ENCODE measurements at regions not wholly inside any gene's neighbourhood (a gene's known extent, or its start where the extent isn't known, plus 50 kb on each side); places are given as distances from the start of the nearest gene placed in this dataset.
"Not testable (repeated sequence)": the region's sequence is repeated elsewhere in the genome, so short reads cannot be mapped to it uniquely, and the experiment has no call there.

DNA sequence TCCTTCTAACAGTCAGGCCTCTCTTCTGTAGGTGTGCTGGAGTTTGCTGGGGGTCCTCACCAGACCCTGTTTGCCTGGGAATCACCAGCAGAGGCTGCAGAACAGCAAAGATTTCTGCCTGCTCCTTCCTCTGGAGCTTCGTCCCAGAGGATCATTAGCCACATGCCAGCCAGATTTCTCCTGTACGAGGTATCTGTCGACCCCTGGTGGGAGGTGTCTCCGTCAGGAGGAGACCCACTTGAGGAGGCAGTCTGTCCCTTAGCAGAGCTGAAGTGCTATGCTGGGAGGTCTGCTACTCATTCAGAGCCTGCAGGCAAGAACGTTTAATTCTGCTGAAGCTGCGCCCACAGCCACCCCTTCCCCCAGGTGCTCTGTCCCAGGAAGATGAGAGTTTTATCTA, 611.1 kb upstream of the COBL start:
- no peak for DNase-seq (ENCODE audit: low spot score)

DNA sequence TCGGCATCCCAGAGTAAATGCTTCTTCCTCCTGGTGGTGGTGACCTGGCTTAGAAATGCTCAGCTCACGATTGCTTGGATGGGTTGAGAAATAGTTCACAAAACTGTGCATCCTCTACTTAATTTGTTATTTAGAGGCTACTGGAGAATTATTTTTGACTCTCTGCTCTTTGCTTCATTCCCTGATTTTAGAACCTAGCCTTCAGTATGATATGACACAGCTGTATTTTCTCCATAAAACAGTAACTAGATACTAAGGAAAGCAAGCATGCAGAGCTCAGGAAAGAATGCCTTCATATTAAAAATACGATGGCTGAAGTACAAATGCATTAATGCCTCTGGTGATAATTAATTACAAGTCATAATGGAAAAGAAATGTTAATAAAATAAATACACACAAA, 602.0 kb upstream of the COBL start:
- DNase-seq (ENCODE audit: low spot score) = no peak

DNA sequence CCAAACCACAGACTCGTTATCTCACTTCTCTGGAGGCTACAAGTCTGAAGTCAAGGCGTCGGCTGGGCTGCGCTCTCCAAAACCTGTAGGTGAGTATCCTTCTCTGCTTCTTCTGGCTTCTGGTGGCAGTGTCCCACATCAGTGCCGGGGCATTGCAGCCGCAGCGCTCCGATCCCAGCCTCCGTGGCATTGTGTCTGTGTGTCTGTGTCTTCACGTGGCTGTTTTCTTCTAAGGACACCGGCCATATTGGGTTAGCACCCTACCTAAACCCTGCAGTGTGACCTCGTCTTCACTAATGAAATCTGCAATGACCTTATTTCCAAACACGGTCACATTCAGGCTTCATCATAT, 584.9 kb upstream of the COBL start:
- no peak for DNase-seq (ENCODE audit: low spot score)

DNA sequence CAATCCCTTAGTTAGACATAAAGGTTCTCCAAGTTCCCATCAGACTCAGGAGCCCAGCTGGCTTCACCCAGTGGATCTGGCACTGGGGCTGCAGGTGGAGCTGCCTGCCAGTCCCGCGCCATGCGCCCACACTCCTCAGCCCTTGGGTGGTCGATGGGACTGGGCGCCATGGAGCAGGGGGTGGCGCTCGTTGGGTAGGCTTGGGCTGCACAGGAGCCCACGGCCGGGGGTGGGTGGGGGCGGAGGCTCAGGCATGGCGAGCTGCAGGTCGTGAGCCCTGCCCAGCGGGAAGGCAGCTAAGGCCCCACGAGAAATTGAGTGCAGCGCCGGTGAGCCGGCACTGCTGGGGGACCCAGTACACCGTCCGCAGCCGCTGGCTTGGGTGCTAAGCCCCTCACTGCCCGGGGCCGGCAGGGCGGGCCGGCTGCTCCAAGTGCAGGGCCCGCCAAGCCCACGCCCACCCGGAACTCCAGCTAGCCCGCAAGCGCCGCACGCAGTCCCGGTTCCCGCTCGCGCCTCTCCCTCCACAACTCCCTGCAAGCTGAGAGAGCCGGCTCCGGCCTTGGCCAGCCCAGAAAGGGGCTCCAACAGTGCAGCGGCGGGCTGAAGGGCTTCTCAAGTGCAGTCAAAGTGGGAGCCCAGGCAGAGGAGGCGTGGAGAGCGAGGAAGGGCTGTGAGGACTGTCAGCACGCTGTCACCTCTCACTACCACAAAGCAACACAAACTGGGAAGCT, 584.3 kb upstream of the COBL start:
- DNase-seq (ENCODE audit: low spot score) = not testable (repeated sequence)

DNA sequence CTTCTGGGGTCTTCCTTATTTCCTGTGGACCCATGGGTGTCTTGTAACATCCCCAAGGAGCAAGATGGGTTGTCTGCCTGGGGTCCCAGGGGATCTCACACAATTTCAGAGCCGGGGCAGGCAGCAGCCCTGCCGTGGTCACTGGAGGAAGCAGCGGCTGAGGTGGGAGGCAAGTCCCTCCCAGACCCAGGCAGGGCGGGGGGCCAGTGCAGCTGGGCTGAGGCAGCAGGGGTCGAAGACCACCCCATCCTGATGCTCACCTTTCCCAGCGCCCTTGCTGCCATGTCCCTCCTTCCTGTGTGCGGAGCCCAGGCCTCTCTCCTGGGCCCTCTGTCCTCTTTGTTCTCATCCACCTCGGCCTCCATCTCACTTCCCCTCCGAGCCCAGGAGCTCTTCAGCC, 583.0 kb upstream of the COBL start:
- DNase-seq (ENCODE audit: low spot score) = no peak

DNA sequence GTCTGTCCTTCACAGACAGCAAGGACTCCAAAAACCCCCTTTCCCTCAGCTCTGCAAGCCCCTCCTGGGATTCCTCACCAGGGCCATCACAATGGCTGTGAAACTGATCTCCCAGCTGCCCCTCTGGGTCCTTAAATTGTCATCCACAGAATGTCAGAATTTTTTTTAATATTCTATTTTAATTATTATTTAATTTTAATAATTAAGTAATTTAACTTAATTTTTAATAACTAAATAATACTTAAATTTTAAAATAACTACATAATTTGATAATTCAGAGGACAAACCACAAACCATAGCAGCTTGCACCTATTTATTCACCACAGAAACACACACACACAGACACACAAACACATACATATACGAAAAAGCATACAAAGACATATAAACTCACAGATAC, 565.8 kb upstream of the COBL start:
- DNase-seq (ENCODE audit: low spot score) = no peak

DNA sequence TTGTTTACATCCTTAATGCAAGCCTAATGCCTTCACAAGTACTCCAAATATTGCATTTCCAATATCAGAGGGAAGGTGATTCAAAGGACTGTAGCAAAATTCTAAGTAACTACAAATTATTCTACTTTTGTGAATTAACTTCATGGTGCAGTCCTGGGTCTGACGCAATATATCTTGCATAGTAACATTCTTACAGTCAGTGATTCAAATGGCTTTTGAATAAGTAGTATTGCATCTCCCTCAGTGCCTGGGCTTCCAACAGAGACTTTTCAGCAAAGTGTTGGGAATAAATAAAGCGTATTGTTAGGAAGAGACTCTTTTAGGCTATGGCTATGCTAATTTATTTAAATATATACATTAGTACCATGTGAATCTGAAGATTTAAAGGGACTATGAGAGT, 564.7 kb upstream of the COBL start:
- no peak for DNase-seq (ENCODE audit: low spot score)

DNA sequence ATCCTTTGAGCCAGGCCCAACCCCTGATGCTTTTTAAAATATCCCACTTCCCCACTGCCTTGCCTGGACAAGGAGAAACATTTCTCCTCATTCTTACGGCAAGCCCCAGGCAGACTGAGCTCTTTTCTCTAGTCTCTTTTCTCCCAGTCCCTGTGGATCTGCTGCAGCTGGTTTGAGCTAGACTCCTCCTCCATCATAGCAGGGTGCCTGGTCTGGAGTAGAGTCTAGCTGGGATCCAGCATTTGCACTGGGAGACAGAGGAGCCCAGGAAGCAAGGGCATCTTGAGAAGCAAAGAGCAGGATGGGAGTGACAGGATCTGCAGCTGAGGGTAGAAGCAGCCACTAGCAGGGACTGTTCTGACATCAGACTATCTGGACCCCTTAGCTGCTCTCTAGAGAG, 562.3 kb upstream of the COBL start:
- no peak for DNase-seq (ENCODE audit: low spot score)

DNA sequence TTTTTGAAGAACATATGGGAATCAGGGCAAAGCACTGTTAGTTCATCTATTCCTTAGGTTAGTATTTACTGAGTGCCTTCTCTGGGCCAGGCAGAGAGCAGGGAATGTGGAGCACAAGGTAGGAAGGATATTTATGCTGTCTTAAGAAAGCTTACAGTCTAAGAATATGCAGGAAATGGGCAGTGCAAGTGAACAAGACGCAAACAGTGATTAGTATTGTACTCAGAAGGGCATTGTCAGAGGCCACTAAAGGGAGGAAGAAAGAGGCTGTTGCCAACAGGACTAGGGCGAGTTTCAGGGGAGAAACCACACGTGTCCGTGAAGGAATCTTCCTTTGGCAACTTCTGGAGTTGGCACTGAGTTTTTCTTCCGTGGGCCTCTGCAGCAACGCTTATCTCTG, 552.8 kb upstream of the COBL start:
- no peak for DNase-seq (ENCODE audit: low spot score)

DNA sequence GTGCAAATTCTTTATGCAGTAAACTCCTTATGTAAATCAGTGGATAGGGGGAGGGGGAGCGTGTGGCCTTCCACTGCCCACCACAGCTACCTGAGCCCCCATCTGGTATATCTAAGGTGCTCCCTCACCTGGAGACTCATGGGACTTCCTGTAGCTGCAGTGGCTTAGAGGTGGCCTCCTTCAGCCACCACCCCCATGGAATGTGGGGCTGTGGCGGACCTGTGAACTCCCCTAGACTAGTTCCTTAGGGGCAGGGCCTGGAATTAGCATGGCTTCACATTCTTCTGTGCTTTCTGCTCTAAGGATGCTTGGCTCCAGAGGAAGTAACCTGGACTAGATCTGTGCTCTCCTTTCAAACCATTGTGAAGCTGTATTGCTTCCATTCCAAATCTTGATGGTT, 550.5 kb upstream of the COBL start:
- no peak for DNase-seq (ENCODE audit: low spot score)

DNA sequence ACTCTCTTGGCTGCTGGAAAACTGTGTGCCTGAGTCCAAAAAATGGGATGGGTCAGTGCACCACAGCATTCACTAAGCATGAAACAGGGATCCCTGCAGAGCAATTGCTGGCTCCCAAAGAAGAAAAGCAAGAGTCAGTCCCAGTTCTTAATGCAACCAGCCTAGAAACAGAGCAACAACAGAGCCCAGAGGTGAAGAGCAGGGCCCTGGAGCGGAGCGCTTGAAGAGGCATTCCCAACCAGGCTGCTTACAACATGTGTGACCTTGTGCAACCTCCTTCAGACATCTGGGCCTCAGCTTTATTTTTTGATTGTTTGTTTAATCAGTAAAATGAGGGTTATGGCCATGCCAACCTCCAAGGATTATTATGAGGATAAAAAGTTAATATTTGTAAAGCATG, 543.7 kb upstream of the COBL start:
- no peak for DNase-seq (ENCODE audit: low spot score)

DNA sequence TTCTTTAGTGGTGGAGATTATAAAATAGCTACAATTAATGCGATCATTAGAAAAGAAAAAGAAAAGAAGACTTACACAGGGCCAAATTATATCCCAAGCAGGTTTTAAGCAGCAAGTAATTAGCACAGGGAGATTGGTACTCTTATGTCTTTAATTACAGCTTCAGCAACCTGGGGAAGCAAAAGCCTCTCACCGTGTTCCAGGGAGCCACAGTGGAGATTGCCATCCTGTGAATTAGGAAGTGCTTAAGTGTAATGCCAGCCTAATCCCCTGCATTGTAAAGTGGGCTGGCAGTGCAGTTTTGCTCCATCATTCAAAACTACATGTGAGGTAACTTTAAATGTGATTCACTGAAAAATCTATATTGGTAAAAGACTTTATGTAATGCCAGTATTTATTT, 533.5 kb upstream of the COBL start:
- no peak for DNase-seq (ENCODE audit: low spot score)

DNA sequence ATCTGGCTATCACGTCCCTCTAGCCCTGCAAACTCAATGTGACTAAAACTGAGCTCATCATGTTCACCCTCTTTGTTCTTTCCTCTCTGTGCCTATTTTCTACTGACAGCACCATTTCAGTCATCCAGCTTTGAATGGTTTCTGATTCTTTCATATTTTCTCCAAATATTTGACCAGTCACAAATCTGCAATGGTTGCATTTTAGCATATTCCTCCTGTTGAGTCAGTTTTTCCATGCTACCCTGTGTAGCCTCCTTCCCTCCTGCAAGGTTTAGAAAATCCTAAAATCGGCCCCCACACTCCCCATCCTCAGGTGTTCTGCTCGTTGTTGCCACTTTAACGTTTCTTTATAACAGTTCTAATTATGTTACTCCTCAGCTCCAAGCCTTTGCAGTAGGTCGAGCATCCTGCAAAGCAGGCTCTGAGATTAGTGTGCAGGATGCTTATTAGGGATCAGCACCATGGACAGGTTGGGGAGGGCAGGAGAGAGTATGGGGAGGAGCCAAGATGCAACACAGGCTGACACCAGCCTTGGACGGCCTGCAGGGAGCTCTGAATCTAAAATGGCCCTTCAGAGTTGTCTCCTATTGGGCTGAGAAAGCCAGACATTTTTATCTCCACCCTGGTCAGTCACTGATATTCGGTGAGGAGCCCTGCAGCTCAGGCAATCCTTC, 531.0 kb upstream of the COBL start:
- DNase-seq (ENCODE audit: low spot score) = no peak

DNA sequence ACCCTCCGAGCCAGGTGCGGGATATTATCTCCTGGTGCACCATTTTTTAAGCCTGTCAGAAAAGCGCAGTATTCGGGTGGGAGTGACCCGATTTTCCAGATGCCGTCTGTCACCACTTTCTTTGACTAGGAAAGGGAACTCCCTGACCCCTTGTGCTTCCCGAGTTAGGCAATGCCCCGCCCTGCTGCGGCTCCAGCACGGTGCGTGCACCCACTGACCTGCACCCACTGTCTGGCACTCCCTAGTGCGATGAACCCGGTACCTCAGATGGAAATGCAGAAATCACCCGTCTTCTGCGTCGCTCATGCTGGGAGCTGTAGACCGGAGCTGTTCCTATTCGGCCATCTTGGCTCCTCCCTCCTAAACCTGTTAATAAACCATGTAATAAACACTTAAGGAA, 522.5 kb upstream of the COBL start:
- DNase-seq (ENCODE audit: low spot score) = not testable (repeated sequence)

DNA sequence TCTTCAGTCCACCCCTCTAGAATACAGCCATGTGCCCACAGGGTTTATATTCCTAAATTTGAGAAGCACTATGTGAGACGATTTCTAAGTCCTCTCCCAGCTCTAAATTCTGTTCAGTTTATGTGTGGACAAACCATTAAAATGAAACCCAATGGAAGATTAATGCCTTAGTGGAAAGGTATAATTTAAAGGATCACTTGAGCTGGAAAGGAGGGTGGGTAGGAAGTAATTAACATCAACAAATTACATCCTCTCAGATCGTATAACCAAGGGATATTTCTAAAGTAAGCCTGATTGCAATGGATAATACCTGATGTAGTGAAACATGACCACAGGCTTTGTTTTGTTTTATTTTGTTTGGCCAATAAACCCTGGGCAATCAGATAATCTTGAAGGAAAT, 511.0 kb upstream of the COBL start:
- no peak for DNase-seq (ENCODE audit: low spot score)

DNA sequence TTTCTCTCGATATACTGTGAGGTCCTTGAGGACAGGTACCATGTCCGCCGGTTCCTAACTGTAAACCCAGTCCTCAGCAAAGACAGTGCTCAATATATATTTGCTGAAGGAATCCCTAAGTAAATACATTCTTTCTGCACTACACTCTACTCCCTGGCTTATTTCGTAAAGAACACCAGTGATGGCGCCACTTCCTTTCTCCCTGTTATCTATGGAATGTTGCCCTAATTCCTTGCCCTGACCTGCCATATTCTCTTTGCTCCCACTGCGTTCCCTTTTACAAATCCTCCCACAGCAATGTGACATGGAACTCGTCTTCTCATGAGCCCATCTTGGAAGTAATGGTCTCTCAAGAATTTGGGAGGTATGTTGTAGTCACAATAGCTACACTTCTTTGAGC, 507.4 kb upstream of the COBL start:
- no peak for DNase-seq (ENCODE audit: low spot score)

DNA sequence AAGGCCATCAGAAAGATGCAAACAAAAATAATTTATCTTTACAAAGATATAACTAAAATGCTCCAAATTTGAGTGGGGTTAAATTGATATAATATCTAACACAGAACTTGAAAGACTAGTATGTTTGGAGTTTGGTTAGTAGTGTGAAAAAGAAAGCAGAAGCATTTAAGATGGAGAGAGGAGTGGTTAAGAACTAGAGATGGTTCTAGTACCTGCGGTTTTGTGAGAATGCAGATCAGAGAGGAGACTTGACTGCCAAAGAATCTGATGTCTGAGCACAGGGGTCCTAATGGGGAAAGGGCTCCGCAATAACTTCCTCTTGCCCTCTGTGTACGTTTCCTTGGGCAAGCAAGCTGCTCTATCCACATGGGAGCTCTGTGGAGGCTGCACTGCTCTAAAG, 506.8 kb upstream of the COBL start:
- DNase-seq (ENCODE audit: low spot score) = no peak

DNA sequence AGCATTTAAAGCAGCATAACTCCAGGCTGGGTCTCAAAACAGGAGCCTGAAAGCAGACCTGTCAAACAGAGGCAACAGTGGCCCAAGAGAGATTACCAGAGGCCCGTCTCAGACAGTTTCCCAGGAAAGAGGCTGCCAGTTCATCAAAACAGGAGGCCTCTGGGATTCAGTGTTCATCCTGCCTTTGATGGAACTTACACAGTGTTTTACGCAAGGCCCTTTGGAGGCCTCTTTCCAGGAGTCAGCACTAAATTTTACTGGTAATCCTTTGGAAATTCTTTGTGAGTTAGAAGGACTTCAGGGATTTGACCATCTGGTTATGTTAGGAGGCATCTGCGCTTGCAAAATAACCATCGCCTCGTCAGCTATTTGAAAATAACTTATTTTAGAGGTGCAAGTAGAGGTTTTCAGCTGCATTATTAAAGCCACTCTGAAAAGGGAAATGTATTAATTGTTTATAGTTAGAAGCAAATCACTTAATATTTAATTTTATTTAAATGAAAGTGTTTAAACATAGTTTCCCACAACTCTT, 501.2 kb upstream of the COBL start:
- no peak for DNase-seq (ENCODE audit: low spot score)

DNA sequence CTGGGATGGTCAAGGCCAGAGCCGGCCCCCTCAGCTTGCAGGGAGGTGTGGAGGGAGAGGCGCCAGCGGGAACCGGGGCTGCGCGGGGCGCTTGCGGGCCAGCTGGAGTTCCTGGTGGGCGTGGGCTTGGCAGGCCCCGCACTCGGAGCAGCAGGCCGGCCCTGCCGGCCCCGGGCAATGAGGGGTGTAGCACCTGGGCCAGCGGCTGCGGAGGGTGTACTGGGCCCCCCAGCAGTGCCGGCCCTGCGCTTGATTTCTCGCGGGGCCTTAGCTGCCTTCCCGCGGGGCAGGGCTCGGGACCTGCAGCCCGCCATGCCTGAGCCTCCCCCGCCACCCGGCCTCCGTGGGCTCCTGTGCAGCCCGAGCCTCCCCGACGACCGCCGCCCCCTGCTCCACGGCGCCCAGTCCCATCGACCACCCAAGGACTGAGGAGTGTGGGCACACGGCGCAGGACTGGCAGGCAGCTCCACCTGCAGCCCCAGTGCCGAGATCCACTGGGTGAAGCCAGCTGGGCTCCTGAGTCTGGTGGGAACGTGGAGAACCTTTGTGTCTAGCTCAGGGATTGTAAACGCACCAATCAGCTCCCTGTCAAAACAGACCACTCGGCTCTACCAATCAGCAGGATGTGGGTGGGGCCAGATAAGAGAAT, 489.3 kb upstream of the COBL start:
- DNase-seq (ENCODE audit: low spot score) = not testable (repeated sequence)

DNA sequence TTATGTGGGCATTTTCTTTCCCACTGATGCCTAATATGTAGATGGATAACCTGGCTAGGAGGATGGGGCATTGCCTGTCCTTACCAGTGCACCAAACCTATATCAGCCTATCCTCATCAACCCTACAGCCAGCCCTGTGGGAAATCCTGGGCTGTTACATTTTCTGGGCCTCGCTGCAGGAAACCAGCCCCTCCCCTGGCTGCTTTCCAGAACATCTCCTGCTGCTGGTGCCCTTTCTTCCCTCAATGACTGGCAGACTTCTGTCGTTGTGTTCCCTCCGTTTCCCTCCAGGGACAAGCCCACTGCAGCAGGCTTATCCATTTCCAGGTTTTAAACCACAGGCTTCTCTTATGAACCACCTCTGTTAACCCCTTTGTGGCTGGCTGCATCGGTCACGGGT, 486.1 kb upstream of the COBL start:
- DNase-seq (ENCODE audit: low spot score) = no peak

DNA sequence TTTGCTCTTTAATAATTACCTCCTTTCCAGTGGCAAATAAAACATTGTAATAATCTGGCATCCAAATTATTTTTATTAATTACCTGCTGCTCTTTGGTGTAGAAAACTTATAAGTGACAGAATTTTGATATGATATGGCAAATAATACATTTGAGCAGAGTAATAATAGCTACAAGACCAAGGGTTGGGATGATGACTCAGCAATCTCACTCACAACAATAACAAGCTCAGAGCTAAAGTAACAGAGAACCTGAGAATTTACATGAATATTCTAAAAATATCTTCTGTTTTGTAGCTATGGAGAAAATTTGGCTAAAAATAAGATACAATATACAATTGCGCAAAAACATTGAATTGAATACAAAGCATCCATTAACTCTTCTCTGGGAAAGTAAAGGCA, 480.8 kb upstream of the COBL start:
- DNase-seq (ENCODE audit: low spot score) = no peak

DNA sequence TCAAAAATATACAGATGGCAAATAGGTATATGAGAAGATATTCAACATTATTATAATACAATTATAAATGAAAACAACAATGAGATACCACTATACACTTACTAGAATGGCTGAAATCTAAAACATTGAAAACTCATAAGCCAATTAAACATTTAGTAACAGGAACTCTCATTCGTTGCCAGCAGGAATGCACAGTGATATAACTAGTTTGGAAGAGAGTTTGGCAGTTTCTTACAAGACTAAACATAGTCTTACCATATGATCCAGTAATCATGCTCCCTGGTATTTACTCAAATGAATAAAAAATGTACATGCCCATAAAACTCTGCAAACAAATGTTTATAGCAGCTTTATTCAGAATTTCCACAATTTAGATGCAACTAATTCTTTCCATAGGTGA, 476.2 kb upstream of the COBL start:
- no peak for DNase-seq (ENCODE audit: low spot score)

DNA sequence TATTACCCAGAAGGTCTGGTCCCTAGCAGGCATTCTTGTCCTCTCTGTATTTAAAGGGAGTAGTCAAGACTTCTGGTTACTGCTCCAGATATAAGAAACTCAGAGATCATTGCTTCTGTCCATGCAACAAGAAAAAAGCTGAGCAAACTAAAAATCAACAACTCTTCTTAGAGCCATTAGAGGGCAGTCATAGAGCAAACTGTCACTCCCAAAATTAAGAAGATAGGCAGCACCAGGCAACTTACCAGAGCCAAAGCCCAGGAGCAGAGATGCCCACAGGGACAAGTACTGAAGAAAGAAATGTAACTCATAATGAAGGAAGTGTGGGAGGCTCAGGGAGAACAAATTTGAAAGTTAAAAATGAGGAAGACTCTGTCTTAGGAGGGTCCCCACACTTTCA, 472.9 kb upstream of the COBL start:
- DNase-seq (ENCODE audit: low spot score) = no peak

DNA sequence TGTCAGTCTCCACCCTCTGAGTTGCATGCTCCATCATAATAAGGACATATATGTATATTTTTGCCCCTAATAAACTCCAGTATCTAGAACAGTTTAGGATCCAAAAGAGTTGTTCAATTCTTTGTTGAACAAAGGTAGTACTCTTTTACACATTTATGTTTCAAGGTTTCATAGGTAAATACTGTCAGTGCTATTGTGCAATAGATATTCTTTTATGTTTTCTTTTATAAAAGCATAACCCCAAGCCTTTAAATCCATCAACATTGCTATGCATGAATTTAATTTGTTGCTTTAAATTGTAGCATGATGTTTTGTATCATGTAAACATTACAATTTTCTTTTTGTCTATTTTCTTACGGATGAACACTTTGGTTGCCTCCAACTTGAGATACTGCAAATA, 469.7 kb upstream of the COBL start:
- no peak for DNase-seq (ENCODE audit: low spot score)
